HG02610 (cell line): ENCODE measurements at regions not wholly inside any gene's neighbourhood (a gene's known extent, or its start where the extent isn't known, plus 50 kb on each side); places are given as distances from the start of the nearest gene placed in this dataset.

Source experiments
- ATAC-seq: cut with Tn5 transposase; IDR thresholded peaks from one replicate; pipeline ENCODE4 v1.9.1; 2021; ENCODE audit warnings: mild to moderate bottlenecking, moderate library complexity; ENCODE audit not compliant: unreplicated experiment

GRCh38 chr4:144202081-144202480 lies 61.6 kb upstream of the GYPA start:
- no peak for ATAC-seq

- ATAC-seq, result no peak
Observed at GRCh38 chr4:144203155-144203554, 62.6 kb upstream of the GYPA start.

GRCh38 chr4:144204431-144204830 lies 63.9 kb upstream of the GYPA start:
- ATAC-seq, result no peak

GRCh38 chr4:144206711-144207110 lies 66.2 kb upstream of the GYPA start:
- no peak for ATAC-seq

GRCh38 chr4:144208074-144208473 lies 67.6 kb upstream of the GYPA start:
- ATAC-seq, result no peak

- no peak for ATAC-seq
Observed at GRCh38 chr4:144209491-144209890, 69.0 kb upstream of the GYPA start.

- ATAC-seq, result no peak
Observed at GRCh38 chr4:144213371-144213770, 72.9 kb upstream of the GYPA start.

GRCh38 chr4:144223149-144223548 lies 82.6 kb upstream of the GYPA start:
- no peak for ATAC-seq

- ATAC-seq, result no peak
Observed at GRCh38 chr4:144223661-144224060, 83.1 kb upstream of the GYPA start.

GRCh38 chr4:144259285-144259684 lies 118.8 kb upstream of the GYPA start:
- ATAC-seq, result no peak

GRCh38 chr4:144267084-144267483 lies 126.6 kb upstream of the GYPA start:
- ATAC-seq, result no peak

GRCh38 chr4:144280688-144281087 lies 140.2 kb upstream of the GYPA start:
- ATAC-seq, result no peak

GRCh38 chr4:144283526-144283925 lies 143.0 kb upstream of the GYPA start:
- no peak for ATAC-seq

- ATAC-seq, result no peak
Observed at GRCh38 chr4:144284026-144284425, 143.5 kb upstream of the GYPA start.

GRCh38 chr4:144288011-144288903 lies 147.7 kb upstream of the GYPA start:
- ATAC-seq, result peak; percentile 96

GRCh38 chr4:144289667-144290428 lies 149.3 kb upstream of the GYPA start:
- no peak for ATAC-seq

- ATAC-seq, result no peak
Observed at GRCh38 chr4:144291164-144291563, 150.6 kb upstream of the GYPA start.

- ATAC-seq, result no peak
Observed at GRCh38 chr4:144294211-144294610, 153.7 kb upstream of the GYPA start.

- no peak for ATAC-seq
Observed at GRCh38 chr4:144295286-144295995, 154.9 kb upstream of the GYPA start.

GRCh38 chr4:144296941-144297340 lies 156.4 kb upstream of the GYPA start:
- ATAC-seq, result no peak

GRCh38 chr4:144298519-144298918 lies 158.0 kb upstream of the GYPA start:
- no peak for ATAC-seq
